ENCODE measurements at regions not wholly inside any gene's neighbourhood (a gene's known extent, or its start where the extent isn't known, plus 50 kb on each side); places are given as distances from the start of the nearest gene placed in this dataset.

- no peak for DNase-seq
These were observed 53.1 kb upstream of the ZNF648 start for GRCh38 chr1:182114627-182115023.

- DNase-seq: no peak
These were observed 52.5 kb upstream of the ZNF648 start for GRCh38 chr1:182113879-182114626.

GRCh38 chr1:182111496-182111895 is 50.0 kb upstream of the ZNF648 start:
- no peak for DNase-seq

All from activated naive CD4-positive, alpha-beta T cell treated with anti-CD3 and anti-CD28 coated beads, Interleukin-2, amount 50 U/mL, for 16 hours (primary cell).